ENCODE measurements at regions not wholly inside any gene's neighbourhood (a gene's known extent, or its start where the extent isn't known, plus 50 kb on each side); places are given as distances from the start of the nearest gene placed in this dataset.
"Not testable (repeated sequence)": the region's sequence is repeated elsewhere in the genome, so short reads cannot be mapped to it uniquely, and the experiment has no call there.

- no peak overlapping the region for H3K4me3 ChIP-seq (ENCODE audit: low read depth, low read length)
- TF ChIP-seq POLR2A (IDR thresholded peaks at IDR 0.05; ENCODE audit: extremely low read depth, insufficient read length) = no peak
- no peak for TF ChIP-seq CTCF (IDR thresholded peaks at IDR 0.05; ENCODE audit: low read depth, low read length)
- no peak for TF ChIP-seq MAX (IDR thresholded peaks at IDR 0.05; ENCODE audit: low read depth, low read length)
- TF ChIP-seq MYC (IDR thresholded peaks at IDR 0.05; ENCODE audit: low read depth, low read length) = no peak
- no peak for DNase-seq (ENCODE audit: low read depth)
Observed at GRCh38 chr5:42131081-42131480, 206.0 kb downstream of the FBXO4 start.

- no peak for TF ChIP-seq MYC (IDR thresholded peaks at IDR 0.05; ENCODE audit: low read depth, low read length)
- TF ChIP-seq MAX (IDR thresholded peaks at IDR 0.05; ENCODE audit: low read depth, low read length) = no peak
- no peak for TF ChIP-seq POLR2A (IDR thresholded peaks at IDR 0.05; ENCODE audit: extremely low read depth, insufficient read length)
- no peak for TF ChIP-seq CTCF (IDR thresholded peaks at IDR 0.05; ENCODE audit: low read depth, low read length)
- H3K4me3 ChIP-seq (ENCODE audit: low read depth, low read length) = no peak overlapping the region
Observed at GRCh38 chr5:42143361-42143760, 218.3 kb downstream of the FBXO4 start.

GRCh38 chr5:42148813-42149212 is 223.7 kb downstream of the FBXO4 start:
- no peak for DNase-seq (ENCODE audit: low read depth)
- TF ChIP-seq CTCF (IDR thresholded peaks at IDR 0.05; ENCODE audit: low read depth, low read length) (no peak), MYC (IDR thresholded peaks at IDR 0.05; ENCODE audit: low read depth, low read length) (no peak), MAX (IDR thresholded peaks at IDR 0.05; ENCODE audit: low read depth, low read length) (no peak), POLR2A (IDR thresholded peaks at IDR 0.05; ENCODE audit: extremely low read depth, insufficient read length) (no peak)
- no peak overlapping the region for H3K4me3 ChIP-seq (ENCODE audit: low read depth, low read length)

More at GRCh38 chr5:42143361-42143760, 218.3 kb downstream of the FBXO4 start:
- DNase-seq (ENCODE audit: low read depth) = no peak

- no peak for TF ChIP-seq POLR2A (IDR thresholded peaks at IDR 0.05; ENCODE audit: extremely low read depth, insufficient read length)
- TF ChIP-seq CTCF (IDR thresholded peaks at IDR 0.05; ENCODE audit: low read depth, low read length) = no peak
Observed at GRCh38 chr5:42157215-42157614, 232.1 kb downstream of the FBXO4 start.

GRCh38 chr5:42163083-42163482 is 238.0 kb downstream of the FBXO4 start:
- no peak for TF ChIP-seq MAX (IDR thresholded peaks at IDR 0.05; ENCODE audit: low read depth, low read length)
- TF ChIP-seq CTCF (IDR thresholded peaks at IDR 0.05; ENCODE audit: low read depth, low read length) = no peak
- TF ChIP-seq MYC (IDR thresholded peaks at IDR 0.05; ENCODE audit: low read depth, low read length) = no peak
- no peak for TF ChIP-seq POLR2A (IDR thresholded peaks at IDR 0.05; ENCODE audit: extremely low read depth, insufficient read length)
- H3K4me3 ChIP-seq (ENCODE audit: low read depth, low read length) = no peak overlapping the region
- no peak for DNase-seq (ENCODE audit: low read depth)

More at GRCh38 chr5:42157215-42157614, 232.1 kb downstream of the FBXO4 start:
- no peak for DNase-seq (ENCODE audit: low read depth)
- no peak overlapping the region for H3K4me3 ChIP-seq (ENCODE audit: low read depth, low read length)

- no peak for TF ChIP-seq CTCF (IDR thresholded peaks at IDR 0.05; ENCODE audit: low read depth, low read length)
- no peak for TF ChIP-seq POLR2A (IDR thresholded peaks at IDR 0.05; ENCODE audit: extremely low read depth, insufficient read length)
- TF ChIP-seq MYC (IDR thresholded peaks at IDR 0.05; ENCODE audit: low read depth, low read length) = no peak
- TF ChIP-seq MAX (IDR thresholded peaks at IDR 0.05; ENCODE audit: low read depth, low read length) = no peak
Observed at GRCh38 chr5:42168091-42168670, 243.1 kb downstream of the FBXO4 start.

GRCh38 chr5:42176118-42176517 is 247.1 kb upstream of the GHR start:
- DNase-seq (ENCODE audit: low read depth); H3K4me3 ChIP-seq (ENCODE audit: low read depth, low read length): not testable (repeated sequence)

More at GRCh38 chr5:42168091-42168670, 243.1 kb downstream of the FBXO4 start:
- H3K4me3 ChIP-seq (ENCODE audit: low read depth, low read length) = no peak overlapping the region
- no peak for DNase-seq (ENCODE audit: low read depth)

- not testable (repeated sequence) for DNase-seq (ENCODE audit: low read depth); H3K4me3 ChIP-seq (ENCODE audit: low read depth, low read length)
Observed at GRCh38 chr5:42179843-42180242, 243.4 kb upstream of the GHR start.

All from NB4 (cell line).